Central memory CD8-positive, alpha-beta T cell (primary cell): ENCODE measurements at regions not wholly inside any gene's neighbourhood (a gene's known extent, or its start where the extent isn't known, plus 50 kb on each side); places are given as distances from the start of the nearest gene placed in this dataset.
"Not testable (repeated sequence)": the region's sequence is repeated elsewhere in the genome, so short reads cannot be mapped to it uniquely, and the experiment has no call there.

Experiments
- ATAC-seq: fragments of 150-1000 bp; cut with Tn5 transposase; replicated peaks from 2 replicates; pipeline ENCODE4 v1.10.0; 2022; ENCODE audit warnings: mild to moderate bottlenecking, moderate FRiP score, moderate number of reproducible peaks; ENCODE audit not compliant: poor library complexity, severe bottlenecking; ENCODE audit errors: extremely low read depth
- DNase-seq, 2 donors: peaks; one replicate each; pipeline ENCODE4 v3.0.0; 2021; ENCODE audit warnings: low spot score in 2 of 2
- H3K27ac Mint-ChIP-seq: one replicate; pipeline ENCODE4 v1.8.0; 2022; ENCODE audit warnings: low read depth, mild to moderate bottlenecking, moderate library complexity, mixed read lengths
- H3K27me3 Mint-ChIP-seq: one replicate; pipeline ENCODE4 v1.8.0; 2022; ENCODE audit warnings: mixed read lengths
- H3K36me3 Mint-ChIP-seq: one replicate; pipeline ENCODE4 v1.8.0; 2022; ENCODE audit warnings: mild to moderate bottlenecking, moderate library complexity, mixed read lengths; ENCODE audit not compliant: insufficient read depth
- H3K4me1 Mint-ChIP-seq: one replicate; pipeline ENCODE4 v1.8.0; 2022; ENCODE audit warnings: mixed read lengths
- H3K4me3 Mint-ChIP-seq: one replicate; pipeline ENCODE4 v1.8.0; 2022; ENCODE audit warnings: mild to moderate bottlenecking, moderate library complexity, mixed read lengths
- H3K9me3 Mint-ChIP-seq: one replicate; pipeline ENCODE4 v1.8.0; 2022; ENCODE audit warnings: mixed read lengths

GRCh38 chr12:84495711-84496110, 416.9 kb downstream of the SLC6A15 start:
- Mint-ChIP-seq H3K4me1 (no peaks in the 10 kb centered on the region), H3K4me3 (no peak overlapping the region), H3K9me3 (no peaks in the 10 kb centered on the region), H3K27me3 (no peaks in the 10 kb centered on the region), H3K36me3 (no peaks in the 10 kb centered on the region), H3K27ac (no peak overlapping the region)
- ATAC-seq, result no peak
- no peak for DNase-seq

- DNase-seq (no peak), ATAC-seq (no peak)
- Mint-ChIP-seq H3K4me3 (no peak overlapping the region), H3K27me3 (no peaks in the 10 kb centered on the region), H3K4me1 (no peaks in the 10 kb centered on the region), H3K36me3 (no peaks in the 10 kb centered on the region), H3K27ac (no peak overlapping the region), H3K9me3 (no peaks in the 10 kb centered on the region)
These were observed 420.2 kb downstream of the SLC6A15 start for GRCh38 chr12:84492351-84492883.

GRCh38 chr12:84484798-84485197, 427.8 kb downstream of the SLC6A15 start:
- no peaks in the 10 kb centered on the region for H3K27me3 Mint-ChIP-seq
- ATAC-seq, result no peak
- DNase-seq, result no peak
- no peak overlapping the region for H3K4me3 Mint-ChIP-seq
- no peaks in the 10 kb centered on the region for H3K4me1 Mint-ChIP-seq
- peaks cover 9% of the 10 kb centered on the region for H3K9me3 Mint-ChIP-seq
- no peak overlapping the region for H3K27ac Mint-ChIP-seq
- H3K36me3 Mint-ChIP-seq, result no peaks in the 10 kb centered on the region

- no peak overlapping the region for H3K4me3 Mint-ChIP-seq
- no peak overlapping the region for H3K27ac Mint-ChIP-seq
- no peaks in the 10 kb centered on the region for H3K27me3 Mint-ChIP-seq
- H3K36me3 Mint-ChIP-seq, result no peaks in the 10 kb centered on the region
- ATAC-seq (no peak), DNase-seq (no peak)
- H3K9me3 Mint-ChIP-seq, result peaks cover 14% of the 10 kb centered on the region
- H3K4me1 Mint-ChIP-seq, result no peaks in the 10 kb centered on the region
These were observed 431.8 kb downstream of the SLC6A15 start for GRCh38 chr12:84480803-84481202.

GRCh38 chr12:84470361-84470760, 442.2 kb downstream of the SLC6A15 start:
- Mint-ChIP-seq H3K4me3 (no peak overlapping the region), H3K27ac (no peak overlapping the region), H3K36me3 (no peaks in the 10 kb centered on the region), H3K4me1 (no peaks in the 10 kb centered on the region), H3K27me3 (no peaks in the 10 kb centered on the region), H3K9me3 (peaks cover 34% of the 10 kb centered on the region)
- ATAC-seq, result no peak
- no peak for DNase-seq

DNA sequence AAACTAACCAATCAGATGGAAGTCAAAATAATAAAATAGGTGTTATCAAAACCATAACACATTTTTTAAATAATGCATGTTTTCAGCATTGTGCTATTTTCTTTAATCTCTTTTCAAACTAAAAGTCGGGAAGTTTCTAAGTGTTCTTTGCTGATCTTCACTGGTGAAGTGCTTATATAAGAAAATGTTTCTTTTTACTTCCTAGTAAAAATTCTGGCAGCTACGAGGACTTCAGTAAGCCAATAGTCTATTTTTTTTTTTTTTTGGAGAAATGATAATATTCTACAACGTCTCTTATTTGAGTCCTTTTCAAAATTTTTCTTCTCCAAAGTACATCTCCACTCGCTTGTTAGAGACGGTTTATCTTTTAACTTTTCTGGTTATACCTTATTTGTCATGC, 448.0 kb downstream of the SLC6A15 start:
- H3K36me3 Mint-ChIP-seq, result no peaks in the 10 kb centered on the region
- peaks cover 25% of the 10 kb centered on the region for H3K9me3 Mint-ChIP-seq
- no peak overlapping the region for H3K27ac Mint-ChIP-seq
- no peaks in the 10 kb centered on the region for H3K27me3 Mint-ChIP-seq
- ATAC-seq (no peak), DNase-seq (no peak)
- no peak overlapping the region for H3K4me3 Mint-ChIP-seq
- H3K4me1 Mint-ChIP-seq, result no peaks in the 10 kb centered on the region

DNA sequence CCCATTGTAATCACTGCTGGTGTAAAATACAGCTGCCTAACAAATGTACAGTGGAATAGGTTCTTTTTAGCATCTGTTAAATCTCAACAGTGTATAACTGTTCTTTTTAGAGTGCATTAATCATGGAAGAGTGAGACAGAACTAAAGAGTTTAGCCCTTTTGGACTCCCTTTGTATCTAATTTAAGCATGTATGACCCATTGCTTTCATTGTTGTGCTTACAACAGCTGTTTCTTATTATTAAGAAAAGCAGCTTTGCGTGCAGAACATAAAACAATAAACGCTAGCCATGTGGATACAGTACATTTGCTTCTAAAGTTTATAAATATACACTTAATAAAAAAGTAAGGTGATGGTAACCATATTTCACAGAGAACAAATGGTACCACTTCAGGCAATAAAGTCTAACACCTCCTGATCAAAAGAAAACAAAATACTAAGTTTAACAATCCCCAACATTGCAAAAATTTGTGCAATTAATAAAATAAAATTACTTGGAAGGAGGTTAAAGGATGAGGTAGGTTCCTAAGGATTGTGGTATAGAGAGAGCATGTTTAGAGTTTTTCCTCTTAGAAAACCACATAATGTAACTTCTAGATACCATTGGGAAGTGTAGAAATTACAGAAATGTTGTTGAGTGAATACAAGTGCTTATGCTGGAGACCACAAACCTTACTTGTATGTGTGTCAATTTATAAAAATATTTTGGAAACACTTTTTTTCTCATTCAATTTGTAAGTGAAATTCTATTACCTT, 448.7 kb downstream of the SLC6A15 start:
- DNase-seq (no peak), ATAC-seq (no peak)
- H3K4me1 Mint-ChIP-seq, result no peaks in the 10 kb centered on the region
- H3K27ac Mint-ChIP-seq, result no peak overlapping the region
- peaks cover 20% of the 10 kb centered on the region for H3K9me3 Mint-ChIP-seq
- no peak overlapping the region for H3K4me3 Mint-ChIP-seq
- H3K36me3 Mint-ChIP-seq, result no peaks in the 10 kb centered on the region
- H3K27me3 Mint-ChIP-seq, result no peaks in the 10 kb centered on the region

GRCh38 chr12:84455598-84455997, 457.0 kb downstream of the SLC6A15 start:
- Mint-ChIP-seq H3K36me3 (no peaks in the 10 kb centered on the region), H3K27me3 (no peaks in the 10 kb centered on the region), H3K9me3 (peaks cover 17% of the 10 kb centered on the region), H3K4me3 (no peak overlapping the region), H3K27ac (no peak overlapping the region), H3K4me1 (no peaks in the 10 kb centered on the region)
- DNase-seq, result no peak
- ATAC-seq, result no peak

DNA sequence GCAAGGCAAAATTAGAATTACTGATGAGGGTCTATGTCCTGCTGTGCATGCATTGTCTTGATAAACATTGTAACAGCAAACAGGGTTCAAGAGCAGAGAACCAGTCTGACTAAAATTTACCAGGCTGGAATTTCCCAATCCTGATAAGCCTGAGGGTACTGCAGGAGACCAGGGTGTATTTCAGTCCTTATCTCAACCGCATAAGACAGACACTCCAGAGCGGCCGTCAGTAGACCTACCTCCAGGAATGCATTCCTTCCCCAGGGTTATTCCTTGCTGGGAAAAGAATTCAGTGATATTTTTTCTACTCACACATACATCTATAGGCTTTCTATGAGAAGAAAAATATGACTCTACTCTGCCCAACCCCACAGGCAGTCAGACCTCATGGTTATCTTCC, 466.1 kb downstream of the SLC6A15 start:
- H3K36me3 Mint-ChIP-seq, H3K4me3 Mint-ChIP-seq, H3K4me1 Mint-ChIP-seq, H3K27ac Mint-ChIP-seq, ATAC-seq, DNase-seq, H3K27me3 Mint-ChIP-seq: not testable (repeated sequence)
- H3K9me3 Mint-ChIP-seq, result peaks cover 16% of the 10 kb centered on the region

GRCh38 chr12:84436134-84436533, 476.5 kb downstream of the SLC6A15 start:
- Mint-ChIP-seq H3K4me3 (no peak overlapping the region), H3K36me3 (no peaks in the 10 kb centered on the region), H3K27ac (no peak overlapping the region), H3K27me3 (no peaks in the 10 kb centered on the region), H3K9me3 (peaks cover 20% of the 10 kb centered on the region), H3K4me1 (no peaks in the 10 kb centered on the region)
- no peak for ATAC-seq
- no peak for DNase-seq

DNA sequence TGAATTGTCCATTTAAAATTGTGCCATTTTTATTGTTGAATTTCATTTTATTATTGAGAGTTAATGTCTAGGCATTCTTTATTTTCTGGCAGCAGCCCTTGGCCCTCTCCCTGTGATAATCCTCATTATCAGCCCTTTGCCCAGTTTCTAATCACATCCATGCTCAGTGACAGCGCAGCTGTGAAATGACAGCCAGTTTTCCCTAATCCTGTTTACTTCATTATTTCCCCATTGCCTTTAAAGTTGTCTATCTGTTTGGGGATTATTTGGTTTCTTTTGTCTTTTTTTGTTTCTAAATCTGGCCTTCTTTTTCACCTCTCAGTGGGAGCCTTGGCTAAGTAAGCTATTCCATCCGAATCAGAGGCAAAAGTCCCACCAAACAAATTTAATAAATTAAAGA, 476.9 kb downstream of the SLC6A15 start:
- Mint-ChIP-seq H3K27me3 (no peaks in the 10 kb centered on the region), H3K36me3 (no peaks in the 10 kb centered on the region), H3K4me1 (no peaks in the 10 kb centered on the region), H3K27ac (no peak overlapping the region), H3K4me3 (no peak overlapping the region), H3K9me3 (peaks cover 20% of the 10 kb centered on the region)
- DNase-seq (no peak), ATAC-seq (no peak)

GRCh38 chr12:84422340-84422739, 490.3 kb downstream of the SLC6A15 start:
- peaks cover 12% of the 10 kb centered on the region for H3K9me3 Mint-ChIP-seq
- H3K4me3 Mint-ChIP-seq, result no peak overlapping the region
- H3K4me1 Mint-ChIP-seq, result no peaks in the 10 kb centered on the region
- H3K27ac Mint-ChIP-seq, result no peak overlapping the region
- H3K27me3 Mint-ChIP-seq, result no peaks in the 10 kb centered on the region
- ATAC-seq, result no peak
- H3K36me3 Mint-ChIP-seq, result no peaks in the 10 kb centered on the region
- DNase-seq, result no peak

DNA sequence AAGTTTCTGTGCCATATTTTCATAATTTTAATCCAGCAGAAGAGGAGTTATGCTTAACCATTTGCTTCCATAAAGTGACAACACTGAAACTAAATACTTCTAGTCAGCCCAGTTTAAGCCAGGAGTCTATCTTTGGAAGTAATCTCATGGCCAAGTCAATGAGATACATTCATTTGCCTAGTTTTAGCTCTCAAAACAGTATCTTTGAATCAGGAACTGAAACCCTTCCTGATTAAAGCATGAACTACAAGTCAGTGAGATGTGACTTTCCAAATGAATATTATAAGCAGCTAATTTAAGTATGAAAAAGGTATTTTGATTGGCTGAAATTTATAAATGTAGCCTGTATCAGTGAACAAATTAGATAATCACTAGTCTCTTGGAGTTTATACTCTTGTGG, 491.5 kb downstream of the SLC6A15 start:
- Mint-ChIP-seq H3K27ac (no peak overlapping the region), H3K27me3 (no peaks in the 10 kb centered on the region), H3K9me3 (peaks cover 12% of the 10 kb centered on the region), H3K4me3 (no peak overlapping the region), H3K4me1 (no peaks in the 10 kb centered on the region), H3K36me3 (no peaks in the 10 kb centered on the region)
- ATAC-seq (no peak), DNase-seq (no peak)
